B cell (primary cell): ENCODE measurements at regions not wholly inside any gene's neighbourhood (a gene's known extent, or its start where the extent isn't known, plus 50 kb on each side); places are given as distances from the start of the nearest gene placed in this dataset.

Experiments used
- ATAC-seq: fragments of 200-7000 bp; cut with Tn5 transposase; one replicate; pipeline ENCODE4 v1.10.0; 2021; ENCODE audit warnings: low read depth, mild to moderate bottlenecking, moderate number of reproducible peaks, moderate library complexity
- CTCF ChIA-PET: fragments of 350-600 bp; sonication (Branson Sonifier 250); formaldehyde crosslinking; loops from one replicate; lab custom pipeline; 2021; ENCODE audit warnings: antibody characterized with exemption, inconsistent platforms; lab: Charles Lee
- POLR2A ChIA-PET: fragments of 350-600 bp; sonication (Branson Sonifier 250); formaldehyde crosslinking; loops from one replicate; lab custom pipeline; 2021; ENCODE audit warnings: antibody characterized with exemption; lab: Charles Lee
- DNase-seq: peaks from one replicate; pipeline ENCODE4 v3.0.0; 2013
- H2AFZ ChIP-seq: 2 replicates; pipeline ENCODE4 v1.6.1; 2012; ENCODE audit warnings: mild to moderate bottlenecking, low read depth, low read length; ENCODE audit not compliant: insufficient read depth, poor library complexity, severe bottlenecking
- H3K27ac ChIP-seq, 2 donors: 1 replicate in 1 of 2; 2 replicates in 1 of 2; pipeline ENCODE4 v1.5.1; 2012 to 2013; ENCODE audit warnings: low read length in 2 of 2, mild to moderate bottlenecking in 2 of 2, moderate library complexity in 1 of 2
- H3K27me3 ChIP-seq, 4 experiments: fragments of 200-600 bp in 1 of 4; sonication (generic) in 1 of 4; replicated peaks in 1 of 4; 1 replicate in 2 of 4; 2 replicates in 2 of 4; pipeline versions ENCODE4 v1.6.1 to v1.7.0; 2013 to 2016; ENCODE audit warnings: low read length in 3 of 4, mild to moderate bottlenecking in 2 of 4, mixed read lengths in 1 of 4, moderate library complexity in 1 of 4; ENCODE audit not compliant: insufficient read depth in 4 of 4, control insufficient read depth in 3 of 4; ENCODE audit errors: control extremely low read depth in 1 of 4
- H3K36me3 ChIP-seq, 2 experiments: replicated peaks in 1 of 2; 1 replicate in 1 of 2; 2 replicates in 1 of 2; pipeline versions ENCODE4 v1.6.1 to v1.7.1; 2013; ENCODE audit warnings: low read length in 1 of 2; ENCODE audit not compliant: insufficient read depth in 2 of 2, control insufficient read depth in 1 of 2; ENCODE audit errors: control extremely low read depth in 1 of 2, extremely low read depth in 1 of 2
- H3K4me1 ChIP-seq, 2 donors: fragments of 200-600 bp in 1 of 2; sonication (generic) in 1 of 2; 1 replicate in 1 of 2; 2 replicates in 1 of 2; pipeline versions ENCODE4 v1.5.1 to v1.6.1; 2013 to 2017; ENCODE audit warnings: low read length in 2 of 2; ENCODE audit not compliant: control insufficient read depth in 2 of 2, insufficient read depth in 2 of 2
- H3K4me2 ChIP-seq: replicated peaks from 2 replicates; pipeline ENCODE3; 2012; ENCODE audit warnings: mild to moderate bottlenecking, low read depth, low read length; ENCODE audit not compliant: poor library complexity, severe bottlenecking
- H3K4me3 ChIP-seq, 5 experiments: fragments of 200-600 bp in 1 of 5; sonication (generic) in 1 of 5; 1 replicate in 3 of 5; 2 replicates in 2 of 5; pipeline versions ENCODE4 v1.5.1 to v1.7.0; 2011 to 2016; ENCODE audit warnings: low read length in 4 of 5, mild to moderate bottlenecking in 4 of 5, low read depth in 2 of 5, control low read depth in 1 of 5, moderate library complexity in 1 of 5; ENCODE audit not compliant: insufficient read depth in 1 of 5; ENCODE audit errors: control extremely low read depth in 1 of 5, extremely low read depth in 1 of 5
- H3K79me2 ChIP-seq: fragments of 200-600 bp; sonication (generic); one replicate; pipeline ENCODE4 v1.6.0; 2016; ENCODE audit warnings: low read length; ENCODE audit not compliant: control insufficient read depth, insufficient read depth
- H3K9ac ChIP-seq: fragments of 200-600 bp; sonication (generic); 2 replicates; pipeline ENCODE4 v1.6.1; 2017; ENCODE audit warnings: mild to moderate bottlenecking, low read length, moderate library complexity
- H3K9me3 ChIP-seq, 3 donors: one replicate each; pipeline versions ENCODE4 v1.6.1 to v1.7.1; 2013; ENCODE audit warnings: low read length in 2 of 3; ENCODE audit not compliant: control insufficient read depth in 2 of 3, insufficient read depth in 1 of 3; ENCODE audit errors: control extremely low read depth in 1 of 3
- H4K20me1 ChIP-seq: 2 replicates; pipeline ENCODE4 v1.6.0; 2012; ENCODE audit warnings: mild to moderate bottlenecking, low read length; ENCODE audit not compliant: insufficient read depth, control insufficient read depth, poor library complexity, severe bottlenecking
- H3K27ac Mint-ChIP-seq: one replicate; pipeline ENCODE4 v1.8.0; 2021; ENCODE audit warnings: mixed read lengths
- H3K27me3 Mint-ChIP-seq: one replicate; pipeline ENCODE4 v1.8.0; 2021; ENCODE audit warnings: mixed read lengths
- H3K4me1 Mint-ChIP-seq: one replicate; pipeline ENCODE4 v1.8.0; 2021; ENCODE audit warnings: mixed read lengths
- H3K4me3 Mint-ChIP-seq: one replicate; pipeline ENCODE4 v1.8.0; 2021; ENCODE audit warnings: mixed read lengths
- H3K9me3 Mint-ChIP-seq: one replicate; pipeline ENCODE4 v1.8.0; 2022; ENCODE audit warnings: mixed read lengths; ENCODE audit not compliant: insufficient read depth
- CTCF ChIP-seq: fragments of 200-600 bp; IDR thresholded peaks from one replicate; pipeline ENCODE4 v1.8.0; 2022; ENCODE audit warnings: antibody characterized with exemption, mild to moderate bottlenecking
- EZH2 ChIP-seq: IDR thresholded peaks from 2 replicates; pipeline ENCODE4 v1.6.1; 2012; ENCODE audit warnings: borderline replicate concordance, low read depth, mild to moderate bottlenecking, moderate library complexity, low read length; ENCODE audit not compliant: insufficient read depth, poor library complexity, severe bottlenecking
- WGBS: methylation state at CpG from one replicate; pipeline ENCODE4 v1.1.5; 2013; ENCODE audit warnings: missing lambda C conversion rate; ENCODE audit not compliant: insufficient coverage; 5-methylcytosine and 5-hydroxymethylcytosine counted together
- intact Hi-C: fragments of 100-400 bp; cut with micrococcal nuclease; formaldehyde crosslinking; loops from one replicate; pipeline ENCODE4 v1.10.0; 2022

GRCh38 chr9:84054341-84055010 is 73.9 kb downstream of the RMI1 start:
- no peak for DNase-seq
- Histone ChIP-seq H3K27ac (no peak overlapping the region), H4K20me1 (no peaks in the 10 kb centered on the region), H3K36me3 (no peaks in the 10 kb centered on the region), H3K9ac (no peak overlapping the region), H2AFZ (no peak overlapping the region), H3K27me3 (peaks cover 0 to 3% (median 0%) of the 10 kb centered on the region in 4 experiments), H3K79me2 (no peaks in the 10 kb centered on the region), H3K4me1 (no peaks in the 10 kb centered on the region), H3K4me2 (no peak overlapping the region), H3K4me3 (no peak overlapping the region), H3K9me3 (no peaks in the 10 kb centered on the region)
- TF ChIP-seq EZH2 (no peak), CTCF (no peak)
- Mint-ChIP-seq H3K27ac (no peak overlapping the region), H3K4me1 (no peaks in the 10 kb centered on the region), H3K27me3 (peaks cover 13% of the 10 kb centered on the region), H3K9me3 (no peaks in the 10 kb centered on the region), H3K4me3 (no peak overlapping the region)
- POLR2A ChIA-PET = no interaction called here
- CTCF ChIA-PET = no interaction called here
- intact Hi-C loops = no loop called here
- no peak for ATAC-seq
- 95% methylated on average over 4 of the region's 7 CpGs for WGBS

- TF ChIP-seq CTCF = no peak
- no peak overlapping the region for H3K4me3 Mint-ChIP-seq
- no peaks in the 10 kb centered on the region for H3K4me1 ChIP-seq
- H3K9me3 Mint-ChIP-seq = no peaks in the 10 kb centered on the region
- no peaks in the 10 kb centered on the region for H3K9me3 ChIP-seq
- no peaks in the 10 kb centered on the region for H3K79me2 ChIP-seq
- H2AFZ ChIP-seq = no peak overlapping the region
- H3K4me1 Mint-ChIP-seq = no peaks in the 10 kb centered on the region
- peaks cover 0 to 3% (median 0%) of the 10 kb centered on the region in 4 experiments for H3K27me3 ChIP-seq
- CTCF ChIA-PET = no interaction called here
- H3K4me2 ChIP-seq = no peak overlapping the region
- POLR2A ChIA-PET = no interaction called here
- 80% methylated on average over 2 of the region's 4 CpGs for WGBS
- no peak overlapping the region for H3K9ac ChIP-seq
- no peak overlapping the region for H3K27ac Mint-ChIP-seq
- peaks cover 16% of the 10 kb centered on the region for H3K27me3 Mint-ChIP-seq
- DNase-seq (no peak), ATAC-seq (no peak)
- no peak overlapping the region for H3K27ac ChIP-seq
- H4K20me1 ChIP-seq = no peaks in the 10 kb centered on the region
- no peaks in the 10 kb centered on the region for H3K36me3 ChIP-seq
- no peak overlapping the region for H3K4me3 ChIP-seq
- intact Hi-C loops = no loop called here
These were observed 77.1 kb downstream of the RMI1 start for GRCh38 chr9:84057662-84058061.
